Body of pancreas (tissue), 4 donors: ENCODE measurements at regions not wholly inside any gene's neighbourhood (a gene's known extent, or its start where the extent isn't known, plus 50 kb on each side); places are given as distances from the start of the nearest gene placed in this dataset.

Experiments used
- ATAC-seq: fragments of 150-250 bp; one replicate; pipeline ENCODE4 v1.9.1; 2016
- DNase-seq, 4 donors: peaks; one replicate each; pipeline ENCODE4 v3.0.0-alpha.2; 2019
- H3K27ac ChIP-seq, 4 donors: fragments of 200-600 bp; sonication (generic); 1 replicate in 3 of 4; 2 replicates in 1 of 4; pipeline versions ENCODE4 v1.5.1 to v1.6.1; 2016 to 2019; ENCODE audit warnings: mild to moderate bottlenecking in 1 of 4, mixed read lengths in 1 of 4, moderate library complexity in 1 of 4
- H3K27me3 ChIP-seq, 2 donors: fragments of 200-600 bp; sonication (generic); one replicate each; pipeline ENCODE4 v1.6.0; 2016; ENCODE audit warnings: mild to moderate bottlenecking in 1 of 2
- H3K36me3 ChIP-seq, 2 donors: fragments of 200-600 bp; sonication (generic); replicated peaks in 1 of 2; 2 replicates each; pipeline ENCODE4 v1.5.1; 2016; ENCODE audit warnings: low read depth in 2 of 2; ENCODE audit not compliant: insufficient read depth in 1 of 2
- H3K4me1 ChIP-seq: fragments of 200-600 bp; sonication (generic); one replicate; pipeline ENCODE4 v1.6.0; 2016
- H3K4me3 ChIP-seq, 2 donors: fragments of 200-600 bp; sonication (generic); 1 replicate in 1 of 2; 2 replicates in 1 of 2; pipeline ENCODE4 v1.5.1; 2016 to 2019
- H3K9me3 ChIP-seq, 3 donors: fragments of 200-600 bp; sonication (generic); 1 replicate in 2 of 3; 2 replicates in 1 of 3; pipeline ENCODE4 v1.5.1; 2016
- CTCF ChIP-seq, 7 experiments: fragments of 450-650 bp in 4 of 7; fragments of 200-600 bp in 3 of 7; sonication (generic) in 3 of 7; IDR thresholded peaks; one replicate each; pipeline ENCODE4 v1.5.1; 2016 to 2019; ENCODE audit warnings: antibody characterized with exemption in 7 of 7
- POLR2A ChIP-seq, 3 donors: fragments of 450-650 bp; IDR thresholded peaks; one replicate each; pipeline ENCODE4 v1.6.1; 2016; ENCODE audit warnings: antibody characterized with exemption in 3 of 3, mild to moderate bottlenecking in 2 of 3
- WGBS, 2 donors: methylation state at CpG; one replicate each; pipeline ENCODE4 v1.1.5; 2017; 5-methylcytosine and 5-hydroxymethylcytosine counted together
- intact Hi-C: fragments of 100-400 bp; cut with DNase I; formaldehyde crosslinking; loops from one replicate; pipeline ENCODE4 v1.15.1; 2023

- Histone ChIP-seq H3K4me1 (no peaks in the 10 kb centered on the region), H3K27me3 (no peaks in the 10 kb centered on the region), H3K4me3 (no peak overlapping the region), H3K27ac (no peak overlapping the region), H3K36me3 (no peaks in the 10 kb centered on the region), H3K9me3 (no peaks in the 10 kb centered on the region)
- TF ChIP-seq POLR2A (IDR thresholded peaks at IDR 0.05) = no peak
- TF ChIP-seq CTCF (IDR thresholded peaks at IDR 0.05) = no peak
- no peak for DNase-seq
- no peak for ATAC-seq
- intact Hi-C loops = no loop called here
Observed at GRCh38 chr1:166340709-166341108, 173.9 kb upstream of the FAM78B start.

GRCh38 chr1:166343276-166343675, 176.5 kb upstream of the FAM78B start:
- H3K27me3 ChIP-seq = no peaks in the 10 kb centered on the region
- no peak overlapping the region for H3K27ac ChIP-seq
- no peak for DNase-seq
- H3K9me3 ChIP-seq = no peaks in the 10 kb centered on the region
- 90 to 95% methylated on average over 17 to 22 of the region's 22 CpGs for WGBS, 2 donors
- no peak overlapping the region for H3K4me3 ChIP-seq
- H3K4me1 ChIP-seq = no peaks in the 10 kb centered on the region
- intact Hi-C loops = no loop called here
- no peaks in the 10 kb centered on the region for H3K36me3 ChIP-seq
- no peak for ATAC-seq
- TF ChIP-seq POLR2A (IDR thresholded peaks at IDR 0.05) = no peak
- no peak for TF ChIP-seq CTCF (IDR thresholded peaks at IDR 0.05)

GRCh38 chr1:166350490-166350889, 183.7 kb upstream of the FAM78B start:
- ATAC-seq (no peak), DNase-seq (no peak)
- WGBS, 2 donors = 49 to 56% methylated on average over 5 of the region's 5 CpGs
- H3K27me3 ChIP-seq = peaks cover 0 to 5% of the 10 kb centered on the region in 2 donors
- no peak overlapping the region for H3K4me3 ChIP-seq
- TF ChIP-seq POLR2A (IDR thresholded peaks at IDR 0.05) (no peak), CTCF (IDR thresholded peaks at IDR 0.05) (no peak)
- H3K4me1 ChIP-seq = no peaks in the 10 kb centered on the region
- no peak overlapping the region for H3K27ac ChIP-seq
- no peaks in the 10 kb centered on the region for H3K9me3 ChIP-seq
- intact Hi-C loops = no loop called here
- no peaks in the 10 kb centered on the region for H3K36me3 ChIP-seq

GRCh38 chr1:166351676-166352075, 184.9 kb upstream of the FAM78B start:
- ATAC-seq (no peak), DNase-seq (no peak)
- intact Hi-C loops = no loop called here
- peaks cover 0 to 5% of the 10 kb centered on the region in 2 donors for H3K27me3 ChIP-seq
- no peak for TF ChIP-seq POLR2A (IDR thresholded peaks at IDR 0.05)
- TF ChIP-seq CTCF (IDR thresholded peaks at IDR 0.05) = no peak
- no peak overlapping the region for H3K27ac ChIP-seq
- no peaks in the 10 kb centered on the region for H3K4me1 ChIP-seq
- H3K9me3 ChIP-seq = no peaks in the 10 kb centered on the region
- no peaks in the 10 kb centered on the region for H3K36me3 ChIP-seq
- 11 to 57% methylated on average over 1 of the region's 1 CpG for WGBS, 2 donors
- no peak overlapping the region for H3K4me3 ChIP-seq

GRCh38 chr1:166353213-166353612, 186.4 kb upstream of the FAM78B start:
- WGBS, 2 donors = 80 to 86% methylated on average over 3 of the region's 3 CpGs
- peaks cover 0 to 5% of the 10 kb centered on the region in 2 donors for H3K27me3 ChIP-seq

More at GRCh38 chr1:166353213-166353612, 186.4 kb upstream of the FAM78B start:
- H3K27ac ChIP-seq = no peak overlapping the region
- no peaks in the 10 kb centered on the region for H3K9me3 ChIP-seq
- H3K4me1 ChIP-seq = no peaks in the 10 kb centered on the region
- ATAC-seq = no peak
- H3K4me3 ChIP-seq = no peak overlapping the region
- TF ChIP-seq CTCF (IDR thresholded peaks at IDR 0.05) (no peak), POLR2A (IDR thresholded peaks at IDR 0.05) (no peak)
- H3K36me3 ChIP-seq = no peaks in the 10 kb centered on the region
- intact Hi-C loops = no loop called here
- no peak for DNase-seq
